Fibroblast of villous mesenchyme (primary cell): ENCODE measurements at regions not wholly inside any gene's neighbourhood (a gene's known extent, or its start where the extent isn't known, plus 50 kb on each side); places are given as distances from the start of the nearest gene placed in this dataset.

Source experiments
- DNase-seq: peaks from one replicate; pipeline ENCODE4 v3.0.0-alpha.2; 2010; ENCODE audit warnings: low read depth
- H3K4me3 ChIP-seq: 2 replicates; pipeline ENCODE4 v1.5.1; 2011; ENCODE audit warnings: low read depth, mild to moderate bottlenecking, low read length
- CTCF ChIP-seq: IDR thresholded peaks from 2 replicates; pipeline ENCODE4 v1.5.1; 2012; ENCODE audit warnings: low read depth, mild to moderate bottlenecking, low read length; ENCODE audit not compliant: insufficient read depth

DNA sequence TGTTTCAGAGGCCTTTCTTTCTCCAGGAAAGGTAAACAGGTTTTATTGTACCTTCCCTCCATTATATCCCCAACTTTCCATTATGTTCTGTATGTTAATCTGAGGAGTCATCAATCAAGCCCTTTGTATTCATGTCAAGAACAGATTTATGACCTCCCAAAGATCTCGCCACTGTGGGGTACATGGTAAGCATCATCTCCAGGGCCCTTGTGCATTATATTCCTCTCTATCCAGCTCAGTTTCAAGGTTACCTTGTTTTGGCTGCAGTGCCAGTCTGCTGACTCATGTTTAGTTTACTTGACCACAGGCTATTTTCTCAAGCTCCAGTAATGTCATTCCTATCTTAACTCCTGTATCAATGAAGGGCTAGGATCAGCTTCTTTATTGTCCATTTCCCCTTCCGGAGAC lies 125.1 kb upstream of the FRMPD4 start:
- peak; percentile 43 for DNase-seq
- TF ChIP-seq CTCF: no peak
- no peak overlapping the region for H3K4me3 ChIP-seq

DNA sequence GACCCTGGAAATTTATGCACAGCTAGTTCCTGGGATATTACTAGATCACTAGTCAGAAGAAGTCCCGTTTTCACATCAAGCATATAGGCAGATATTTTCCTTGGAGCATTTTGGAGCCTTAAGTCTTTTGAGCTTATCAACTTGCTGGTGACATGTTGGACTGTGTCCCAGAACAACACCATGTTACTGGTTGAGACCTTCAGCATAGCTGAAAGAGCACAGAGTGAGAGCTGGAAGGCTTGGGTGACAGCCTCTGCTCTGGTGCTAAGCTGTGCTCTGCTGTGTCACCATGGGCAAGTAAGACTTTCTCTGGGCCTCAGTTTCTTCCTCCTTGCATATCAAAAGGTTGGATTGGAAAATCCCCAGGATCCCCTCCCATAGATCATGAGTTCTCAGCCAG lies 116.6 kb upstream of the FRMPD4 start:
- no peak overlapping the region for H3K4me3 ChIP-seq
- TF ChIP-seq CTCF: no peak
- no peak for DNase-seq

- TF ChIP-seq CTCF: no peak
- DNase-seq: no peak
- H3K4me3 ChIP-seq: no peak overlapping the region
Measured at GRCh38 chrX:12026481-12026880, 111.8 kb upstream of the FRMPD4 start.

DNA sequence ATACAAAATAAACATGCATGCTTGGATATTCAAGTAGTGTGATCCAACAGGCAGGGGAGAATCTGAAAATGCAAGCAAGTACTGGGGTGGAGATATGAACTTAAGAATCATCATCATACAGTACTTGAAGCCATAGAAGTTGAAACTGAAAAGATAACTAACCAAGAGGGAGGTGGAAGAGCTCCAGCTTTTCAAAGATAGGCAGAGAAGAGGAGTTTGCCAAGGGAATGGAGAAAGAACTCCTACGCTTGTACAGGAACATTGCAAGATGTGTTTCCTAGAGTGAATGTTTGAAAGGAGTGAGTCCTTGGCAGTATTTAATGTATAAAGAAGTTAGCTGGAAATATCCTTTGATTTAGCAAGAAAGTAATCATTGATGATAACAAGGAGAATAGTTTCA lies 106.2 kb upstream of the FRMPD4 start:
- no peak overlapping the region for H3K4me3 ChIP-seq
- DNase-seq: no peak
- TF ChIP-seq CTCF: no peak

- no peak for TF ChIP-seq CTCF
- H3K4me3 ChIP-seq: no peak overlapping the region
- DNase-seq: no peak
Measured at GRCh38 chrX:12034741-12035140, 103.5 kb upstream of the FRMPD4 start.

GRCh38 chrX:12042615-12043014 lies 95.7 kb upstream of the FRMPD4 start:
- no peak for TF ChIP-seq CTCF
- no peak overlapping the region for H3K4me3 ChIP-seq
- DNase-seq: no peak

DNA sequence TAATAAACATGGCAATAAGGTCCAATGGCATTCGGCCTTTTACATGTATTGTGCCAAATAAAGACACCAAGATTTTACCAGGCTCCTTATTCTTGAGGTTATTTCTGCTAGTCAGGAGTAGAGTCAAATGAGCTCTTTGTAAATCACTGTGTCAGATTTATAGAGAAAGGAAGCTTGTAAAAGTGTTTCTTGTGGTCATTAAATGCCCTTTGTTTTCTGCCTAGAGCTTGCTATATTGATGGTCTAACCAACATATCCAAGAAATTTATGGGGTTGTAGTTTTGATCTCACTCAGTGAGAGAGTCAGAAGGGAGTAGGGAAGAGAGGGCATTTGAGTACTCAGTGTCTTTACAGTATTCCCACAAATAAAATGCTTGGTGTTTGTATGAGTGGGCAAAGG lies 86.2 kb upstream of the FRMPD4 start:
- H3K4me3 ChIP-seq: no peak overlapping the region
- no peak for DNase-seq
- no peak for TF ChIP-seq CTCF
